ENCODE measurements at regions not wholly inside any gene's neighbourhood (a gene's known extent, or its start where the extent isn't known, plus 50 kb on each side); places are given as distances from the start of the nearest gene placed in this dataset.
"Not testable (repeated sequence)": the region's sequence is repeated elsewhere in the genome, so short reads cannot be mapped to it uniquely, and the experiment has no call there.

DNA sequence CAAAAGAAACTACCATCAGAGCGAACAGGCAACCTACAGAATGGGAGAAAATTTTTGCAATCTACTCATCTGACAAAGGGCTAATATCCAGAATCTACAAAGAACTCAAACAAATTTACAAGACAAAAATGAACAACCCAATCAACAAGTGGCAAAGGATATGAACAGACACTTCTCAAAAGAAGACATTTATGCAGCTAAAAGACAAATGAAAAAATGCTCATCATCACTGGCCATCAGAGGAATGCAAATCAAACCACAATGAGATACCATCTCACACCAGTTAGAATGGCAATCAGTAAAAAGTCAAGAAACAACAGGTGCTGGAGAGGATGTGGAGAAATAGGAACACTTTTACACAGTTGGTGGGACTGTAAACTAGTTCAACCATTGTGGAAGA is 425.0 kb downstream of the NPIPA8 start:
- DNase-seq (ENCODE audit: low spot score); H3K9ac ChIP-seq (ENCODE audit: insufficient read depth, low read depth, low read length); H4K20me1 ChIP-seq (ENCODE audit: insufficient read depth, low read length); H3K36me3 ChIP-seq (replicated peaks in 1 of 2; ENCODE audit: control insufficient read depth in 1 of 2, insufficient read depth in 2 of 2, low read length in 2 of 2); ATAC-seq; FAIRE-seq; H3K79me2 ChIP-seq (ENCODE audit: insufficient read depth, low read length); H3K27ac ChIP-seq (ENCODE audit: extremely low read length, insufficient read depth, low read length); BruUV-seq (replicated peaks); in situ Hi-C loops (cut with HindIII; ENCODE audit: extremely low pct_ligation_motif_present, low pct_unique_long_range_greater_than_20kb); H3K4me3 ChIP-seq (replicated peaks in 1 of 3; ENCODE audit: insufficient read depth in 1 of 3, low read depth in 2 of 3, low read length in 3 of 3); intact Hi-C loops (cut with micrococcal nuclease; ENCODE audit: unreplicated experiment); H3K4me1 ChIP-seq (ENCODE audit: insufficient read depth, low read length); CTCF ChIA-PET (ENCODE audit: low intra/inter-chr PET ratio, low total read pairs); H2AFZ ChIP-seq (ENCODE audit: low read length); POLR2A ChIA-PET; H3K4me2 ChIP-seq (ENCODE audit: low read depth, low read length); H3K27me3 ChIP-seq (ENCODE audit: control insufficient read depth in 1 of 2, insufficient read depth in 2 of 2, low read length in 2 of 2); TF ChIP-seq FOXP1 (CRISPR knock-in tag; IDR thresholded peaks at IDR 0.05): not testable (repeated sequence)
- 0% methylated on average over 1 of the region's 1 CpG for WGBS (ENCODE audit: low lambda C conversion rate)
- peaks cover 19% of the 10 kb centered on the region for H3K9me3 ChIP-seq (ENCODE audit: low read length)
- TF ChIP-seq FOXP1 (IDR thresholded peaks at IDR 0.05): 0 out of 2 replicates have a peak, but pooled peaks have one; percentile 9

DNA sequence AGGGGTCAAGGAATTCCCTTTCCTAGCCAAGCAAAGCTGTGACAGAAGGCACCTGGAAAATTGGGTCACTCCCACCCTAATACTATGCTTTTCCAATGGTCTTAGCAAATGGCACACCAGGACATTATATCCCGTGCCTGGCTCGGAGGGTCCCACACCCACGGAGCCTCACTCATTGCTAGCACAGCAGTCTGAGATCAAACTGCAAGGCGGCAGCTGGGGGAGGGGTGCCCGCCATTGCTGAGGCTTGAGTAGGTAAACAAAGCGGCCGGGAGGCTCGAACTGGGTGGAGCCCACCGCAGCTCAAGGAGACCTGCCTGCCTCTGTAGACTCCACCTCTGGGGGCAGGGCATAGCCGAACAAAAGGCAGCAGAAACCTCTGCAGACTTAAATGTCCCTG is 429.9 kb downstream of the NPIPA8 start:
- H3K27ac ChIP-seq (ENCODE audit: extremely low read length, insufficient read depth, low read length); H3K79me2 ChIP-seq (ENCODE audit: insufficient read depth, low read length); CTCF ChIA-PET (ENCODE audit: low intra/inter-chr PET ratio, low total read pairs); in situ Hi-C loops (cut with HindIII; ENCODE audit: extremely low pct_ligation_motif_present, low pct_unique_long_range_greater_than_20kb); BruUV-seq (replicated peaks); ATAC-seq; H3K27me3 ChIP-seq (ENCODE audit: control insufficient read depth in 1 of 2, insufficient read depth in 2 of 2, low read length in 2 of 2); FAIRE-seq; intact Hi-C loops (cut with micrococcal nuclease; ENCODE audit: unreplicated experiment); H2AFZ ChIP-seq (ENCODE audit: low read length); H3K4me2 ChIP-seq (ENCODE audit: low read depth, low read length); H3K4me3 ChIP-seq (replicated peaks in 1 of 3; ENCODE audit: insufficient read depth in 1 of 3, low read depth in 2 of 3, low read length in 3 of 3); H3K9me3 ChIP-seq (ENCODE audit: low read length); H3K4me1 ChIP-seq (ENCODE audit: insufficient read depth, low read length); POLR2A ChIA-PET; H3K9ac ChIP-seq (ENCODE audit: insufficient read depth, low read depth, low read length); H4K20me1 ChIP-seq (ENCODE audit: insufficient read depth, low read length); DNase-seq (ENCODE audit: low spot score); H3K36me3 ChIP-seq (replicated peaks in 1 of 2; ENCODE audit: control insufficient read depth in 1 of 2, insufficient read depth in 2 of 2, low read length in 2 of 2): not testable (repeated sequence)
- WGBS (ENCODE audit: low lambda C conversion rate): 46% methylated on average over 10 of the region's 10 CpGs

DNA sequence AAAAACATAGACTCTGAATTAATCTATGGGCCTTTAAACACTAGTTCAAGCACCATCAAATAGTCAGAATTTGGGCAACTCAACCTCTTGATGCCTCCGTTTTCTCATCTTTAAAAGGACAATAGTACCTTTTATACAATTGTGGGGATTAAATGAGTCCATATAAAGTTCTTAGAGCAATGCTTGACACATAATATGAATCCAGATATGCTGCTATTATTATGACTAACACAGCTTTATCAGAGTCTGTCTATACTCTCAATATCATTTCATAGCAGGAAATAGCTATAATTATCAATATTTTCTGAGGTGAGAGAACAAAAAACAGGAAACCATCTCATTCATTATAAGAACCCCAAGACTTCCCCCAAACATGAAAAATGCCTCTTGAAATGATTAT is 430.5 kb upstream of the XYLT1 start:
- no peak overlapping the region for H2AFZ ChIP-seq (ENCODE audit: low read length)
- in situ Hi-C loops (cut with HindIII; ENCODE audit: extremely low pct_ligation_motif_present, low pct_unique_long_range_greater_than_20kb): no loop called here
- no peaks in the 10 kb centered on the region for H3K36me3 ChIP-seq (replicated peaks in 1 of 2; ENCODE audit: control insufficient read depth in 1 of 2, insufficient read depth in 2 of 2, low read length in 2 of 2)
- H3K4me3 ChIP-seq (replicated peaks in 1 of 3; ENCODE audit: insufficient read depth in 1 of 3, low read depth in 2 of 3, low read length in 3 of 3): no peak overlapping the region
- intact Hi-C loops (cut with micrococcal nuclease; ENCODE audit: unreplicated experiment): no loop called here
- no peaks in the 10 kb centered on the region for H4K20me1 ChIP-seq (ENCODE audit: insufficient read depth, low read length)
- DNase-seq (ENCODE audit: low spot score): no peak
- ATAC-seq: no peak
- no peaks in the 10 kb centered on the region for H3K27me3 ChIP-seq (ENCODE audit: control insufficient read depth in 1 of 2, insufficient read depth in 2 of 2, low read length in 2 of 2)
- FAIRE-seq: no peak
- no peaks in the 10 kb centered on the region for H3K4me1 ChIP-seq (ENCODE audit: insufficient read depth, low read length)
- CTCF ChIA-PET (ENCODE audit: low intra/inter-chr PET ratio, low total read pairs): no interaction called here
- 2% methylated on average over 1 of the region's 1 CpG for WGBS (ENCODE audit: low lambda C conversion rate)
- no TSS peak for BruUV-seq (replicated peaks)
- no peak overlapping the region for H3K27ac ChIP-seq (ENCODE audit: extremely low read length, insufficient read depth, low read length)
- TF ChIP-seq SMAD9 (CRISPR knock-in tag; IDR thresholded peaks at IDR 0.05) (no peak), CREB1 (IDR thresholded peaks at IDR 0.05) (no peak), CREB1 (CRISPR knock-in tag; IDR thresholded peaks at IDR 0.05) (no peak)
- TF ChIP-seq, protein P1, sequence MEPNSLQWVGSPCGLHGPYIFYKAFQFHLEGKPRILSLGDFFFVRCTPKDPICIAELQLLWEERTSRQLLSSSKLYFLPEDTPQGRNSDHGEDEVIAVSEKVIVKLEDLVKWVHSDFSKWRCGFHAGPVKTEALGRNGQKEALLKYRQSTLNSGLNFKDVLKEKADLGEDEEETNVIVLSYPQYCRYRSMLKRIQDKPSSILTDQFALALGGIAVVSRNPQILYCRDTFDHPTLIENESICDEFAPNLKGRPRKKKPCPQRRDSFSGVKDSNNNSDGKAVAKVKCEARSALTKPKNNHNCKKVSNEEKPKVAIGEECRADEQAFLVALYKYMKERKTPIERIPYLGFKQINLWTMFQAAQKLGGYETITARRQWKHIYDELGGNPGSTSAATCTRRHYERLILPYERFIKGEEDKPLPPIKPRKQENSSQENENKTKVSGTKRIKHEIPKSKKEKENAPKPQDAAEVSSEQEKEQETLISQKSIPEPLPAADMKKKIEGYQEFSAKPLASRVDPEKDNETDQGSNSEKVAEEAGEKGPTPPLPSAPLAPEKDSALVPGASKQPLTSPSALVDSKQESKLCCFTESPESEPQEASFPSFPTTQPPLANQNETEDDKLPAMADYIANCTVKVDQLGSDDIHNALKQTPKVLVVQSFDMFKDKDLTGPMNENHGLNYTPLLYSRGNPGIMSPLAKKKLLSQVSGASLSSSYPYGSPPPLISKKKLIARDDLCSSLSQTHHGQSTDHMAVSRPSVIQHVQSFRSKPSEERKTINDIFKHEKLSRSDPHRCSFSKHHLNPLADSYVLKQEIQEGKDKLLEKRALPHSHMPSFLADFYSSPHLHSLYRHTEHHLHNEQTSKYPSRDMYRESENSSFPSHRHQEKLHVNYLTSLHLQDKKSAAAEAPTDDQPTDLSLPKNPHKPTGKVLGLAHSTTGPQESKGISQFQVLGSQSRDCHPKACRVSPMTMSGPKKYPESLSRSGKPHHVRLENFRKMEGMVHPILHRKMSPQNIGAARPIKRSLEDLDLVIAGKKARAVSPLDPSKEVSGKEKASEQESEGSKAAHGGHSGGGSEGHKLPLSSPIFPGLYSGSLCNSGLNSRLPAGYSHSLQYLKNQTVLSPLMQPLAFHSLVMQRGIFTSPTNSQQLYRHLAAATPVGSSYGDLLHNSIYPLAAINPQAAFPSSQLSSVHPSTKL (CRISPR knock-in tag; IDR thresholded peaks at IDR 0.05): no peak
- POLR2A ChIA-PET: no interaction called here
- no peak overlapping the region for H3K9ac ChIP-seq (ENCODE audit: insufficient read depth, low read depth, low read length)
- peaks cover 5% of the 10 kb centered on the region; the same call in 1 of the 2 replicates for H3K9me3 ChIP-seq (ENCODE audit: low read length)
- H3K79me2 ChIP-seq (ENCODE audit: insufficient read depth, low read length): no peaks in the 10 kb centered on the region
- H3K4me2 ChIP-seq (ENCODE audit: low read depth, low read length): no peak overlapping the region

Data from HepG2 (cell line).